Caco-2 (cell line): ENCODE measurements at regions not wholly inside any gene's neighbourhood (a gene's known extent, or its start where the extent isn't known, plus 50 kb on each side); places are given as distances from the start of the nearest gene placed in this dataset.

Experiments used
- BruUV-seq: library from RNA; stranded (reverse); fragments of 400-500 nt; replicated peaks from 2 replicates; lab custom pipeline; 2021; lab: Mats Ljungman, UMichigan
- CTCF ChIA-PET: fragments of 300-600 bp; sonication (Branson Sonifier 250); formaldehyde crosslinking; loops from one replicate; lab custom pipeline; 2022; ENCODE audit warnings: antibody characterized with exemption; lab: Charles Lee
- POLR2A ChIA-PET: fragments of 300-600 bp; sonication (Branson Sonifier 250); formaldehyde crosslinking; loops from one replicate; lab custom pipeline; 2022; ENCODE audit warnings: antibody characterized with exemption; lab: Charles Lee
- DNase-seq, 2 experiments: peaks; one replicate each; pipeline versions ENCODE4 v3.0.0 to v3.0.0-alpha.2; 2020 to 2022
- H3K27me3 ChIP-seq: replicated peaks from 2 replicates; pipeline ENCODE4 v1.6.0; 2011; ENCODE audit warnings: low read length; ENCODE audit not compliant: control insufficient read depth, insufficient read depth
- H3K36me3 ChIP-seq: 2 replicates; pipeline ENCODE4 v1.5.1; 2011; ENCODE audit warnings: low read length; ENCODE audit not compliant: control insufficient read depth, insufficient read depth
- H3K4me1 ChIP-seq: fragments of 250-450 bp; sonication (Bioruptor Pico); 2 replicates; pipeline ENCODE4 v1.5.1; 2020; ENCODE audit warnings: mild to moderate bottlenecking
- H3K4me3 ChIP-seq: 2 replicates; pipeline ENCODE4 v1.5.1; 2011; ENCODE audit warnings: low read depth, mild to moderate bottlenecking, control low read depth, low read length
- H3K9me3 ChIP-seq: fragments of 250-450 bp; sonication (Bioruptor Pico); 2 replicates; pipeline ENCODE4 v1.5.1; 2020; ENCODE audit warnings: mild to moderate bottlenecking, moderate library complexity
- H3K27ac Mint-ChIP-seq: one replicate; pipeline ENCODE4 v1.8.0; 2022; ENCODE audit warnings: mixed read lengths; ENCODE audit not compliant: unreplicated experiment
- H3K27me3 Mint-ChIP-seq: one replicate; pipeline ENCODE4 v1.8.0; 2022; ENCODE audit warnings: mixed read lengths; ENCODE audit not compliant: insufficient read depth, unreplicated experiment
- H3K36me3 Mint-ChIP-seq: one replicate; pipeline ENCODE4 v1.8.0; 2022; ENCODE audit warnings: mild to moderate bottlenecking, mixed read lengths; ENCODE audit not compliant: insufficient read depth, unreplicated experiment
- H3K4me1 Mint-ChIP-seq: one replicate; pipeline ENCODE4 v1.8.0; 2022; ENCODE audit warnings: low read depth, mixed read lengths; ENCODE audit not compliant: unreplicated experiment
- H3K4me3 Mint-ChIP-seq: one replicate; pipeline ENCODE4 v1.8.0; 2022; ENCODE audit warnings: mild to moderate bottlenecking, moderate library complexity, mixed read lengths; ENCODE audit not compliant: unreplicated experiment
- H3K9me3 Mint-ChIP-seq: one replicate; pipeline ENCODE4 v1.8.0; 2022; ENCODE audit warnings: mixed read lengths; ENCODE audit not compliant: unreplicated experiment
- intact Hi-C: fragments of 100-400 bp; cut with micrococcal nuclease; formaldehyde crosslinking; loops from one replicate; pipeline ENCODE4 v1.10.0; 2022; ENCODE audit not compliant: unreplicated experiment
- TF ChIP-seq, protein P1 (sequence below), 2 experiments: fragments of 200-600 bp in 1 of 2; IDR thresholded peaks; 1 replicate in 1 of 2; 2 replicates in 1 of 2; pipeline versions ENCODE4 v1.5.1 to v1.8.0; 2011 to 2022; ENCODE audit warnings: antibody characterized with exemption in 1 of 2, control low read depth in 1 of 2, inconsistent platforms in 1 of 2, low read depth in 1 of 2, low read length in 1 of 2, mild to moderate bottlenecking in 1 of 2, moderate library complexity in 1 of 2; ENCODE audit not compliant: insufficient read depth in 1 of 2, severe bottlenecking in 1 of 2, unreplicated experiment in 1 of 2

DNA sequence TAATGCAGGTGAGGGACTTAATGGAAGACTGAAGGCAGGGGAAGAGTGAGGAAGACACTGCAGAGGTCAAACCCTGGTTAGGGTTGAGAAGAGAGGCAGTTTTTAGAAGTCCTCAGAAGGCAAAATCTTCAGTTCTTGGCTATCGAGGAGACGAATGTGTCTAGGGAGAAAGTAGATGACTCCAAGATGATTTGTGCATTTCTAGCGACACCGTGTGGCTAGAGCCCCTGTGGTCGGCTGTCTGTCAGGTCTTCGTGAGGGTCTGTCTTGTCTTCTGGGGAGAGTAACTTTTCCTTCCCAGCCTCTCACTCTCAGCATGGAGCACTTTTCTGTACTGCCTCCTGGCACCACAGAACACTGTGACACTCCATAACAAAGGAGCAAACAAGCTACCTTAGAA is 458.1 kb downstream of the STIM2 start:
- DNase-seq: peak; percentile 56 to 62
- Mint-ChIP-seq H3K27me3 (peaks cover 11% of the 10 kb centered on the region), H3K4me1 (no peaks in the 10 kb centered on the region), H3K9me3 (no peaks in the 10 kb centered on the region), H3K4me3 (no peak overlapping the region), H3K36me3 (no peaks in the 10 kb centered on the region), H3K27ac (no peak overlapping the region)
- H3K9me3 ChIP-seq: no peaks in the 10 kb centered on the region
- no peaks in the 10 kb centered on the region for H3K4me1 ChIP-seq
- no peaks in the 10 kb centered on the region for H3K27me3 ChIP-seq
- H3K4me3 ChIP-seq: no peak overlapping the region
- no TSS peak for BruUV-seq
- POLR2A ChIA-PET: no interaction called here
- intact Hi-C loops: loop anchor here (1.0 kb wide), 3 partner anchors 142 to 270 kb away; no protein-coding TSS in a partner anchor
- TF ChIP-seq, protein P1, sequence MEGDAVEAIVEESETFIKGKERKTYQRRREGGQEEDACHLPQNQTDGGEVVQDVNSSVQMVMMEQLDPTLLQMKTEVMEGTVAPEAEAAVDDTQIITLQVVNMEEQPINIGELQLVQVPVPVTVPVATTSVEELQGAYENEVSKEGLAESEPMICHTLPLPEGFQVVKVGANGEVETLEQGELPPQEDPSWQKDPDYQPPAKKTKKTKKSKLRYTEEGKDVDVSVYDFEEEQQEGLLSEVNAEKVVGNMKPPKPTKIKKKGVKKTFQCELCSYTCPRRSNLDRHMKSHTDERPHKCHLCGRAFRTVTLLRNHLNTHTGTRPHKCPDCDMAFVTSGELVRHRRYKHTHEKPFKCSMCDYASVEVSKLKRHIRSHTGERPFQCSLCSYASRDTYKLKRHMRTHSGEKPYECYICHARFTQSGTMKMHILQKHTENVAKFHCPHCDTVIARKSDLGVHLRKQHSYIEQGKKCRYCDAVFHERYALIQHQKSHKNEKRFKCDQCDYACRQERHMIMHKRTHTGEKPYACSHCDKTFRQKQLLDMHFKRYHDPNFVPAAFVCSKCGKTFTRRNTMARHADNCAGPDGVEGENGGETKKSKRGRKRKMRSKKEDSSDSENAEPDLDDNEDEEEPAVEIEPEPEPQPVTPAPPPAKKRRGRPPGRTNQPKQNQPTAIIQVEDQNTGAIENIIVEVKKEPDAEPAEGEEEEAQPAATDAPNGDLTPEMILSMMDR (IDR thresholded peaks at IDR 0.05; ENCODE audit: insufficient read depth in 1 of 2, low read depth in 1 of 2, low read length in 1 of 2, severe bottlenecking in 1 of 2, unreplicated experiment in 1 of 2): peak; percentile 67 to 72
- CTCF ChIA-PET: interaction anchor here (0.6 to 1.3 kb wide), 5 partner anchors 51 to 275 kb away, joined by 3 to 7 read pairs (median 3); no protein-coding TSS in a partner anchor
- H3K36me3 ChIP-seq: no peaks in the 10 kb centered on the region

DNA sequence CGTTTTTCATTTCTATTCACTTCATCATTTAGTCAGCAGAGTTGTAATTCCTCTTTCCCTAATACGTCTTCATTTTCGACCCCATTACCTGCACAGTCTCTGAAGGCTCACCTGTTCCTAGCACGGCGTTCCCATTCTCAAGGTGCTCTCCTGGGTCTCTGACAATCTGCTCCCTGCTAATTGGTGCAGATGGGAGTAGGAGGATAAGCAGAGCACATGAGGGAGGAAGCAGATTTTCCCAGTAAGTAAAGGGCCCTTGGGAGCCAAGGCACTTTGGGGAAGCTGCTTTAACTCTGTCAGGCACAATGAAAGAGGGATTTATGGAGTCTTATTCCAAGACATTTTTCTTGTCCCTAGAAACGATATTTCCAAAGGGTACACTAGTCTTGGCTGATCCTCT is 466.4 kb downstream of the STIM2 start:
- no peaks in the 10 kb centered on the region for H3K4me1 ChIP-seq
- Mint-ChIP-seq H3K27ac (no peak overlapping the region), H3K4me3 (no peak overlapping the region), H3K36me3 (no peaks in the 10 kb centered on the region), H3K4me1 (no peaks in the 10 kb centered on the region), H3K9me3 (no peaks in the 10 kb centered on the region), H3K27me3 (peaks cover 15% of the 10 kb centered on the region)
- DNase-seq: no peak
- no peaks in the 10 kb centered on the region for H3K27me3 ChIP-seq
- TF ChIP-seq, protein P1 (IDR thresholded peaks at IDR 0.05; ENCODE audit: insufficient read depth in 1 of 2, low read depth in 1 of 2, low read length in 1 of 2, severe bottlenecking in 1 of 2, unreplicated experiment in 1 of 2): no peak
- CTCF ChIA-PET: no interaction called here
- H3K9me3 ChIP-seq: no peaks in the 10 kb centered on the region
- intact Hi-C loops: no loop called here
- BruUV-seq: no TSS peak
- POLR2A ChIA-PET: no interaction called here
- no peak overlapping the region for H3K4me3 ChIP-seq
- no peaks in the 10 kb centered on the region for H3K36me3 ChIP-seq

DNA sequence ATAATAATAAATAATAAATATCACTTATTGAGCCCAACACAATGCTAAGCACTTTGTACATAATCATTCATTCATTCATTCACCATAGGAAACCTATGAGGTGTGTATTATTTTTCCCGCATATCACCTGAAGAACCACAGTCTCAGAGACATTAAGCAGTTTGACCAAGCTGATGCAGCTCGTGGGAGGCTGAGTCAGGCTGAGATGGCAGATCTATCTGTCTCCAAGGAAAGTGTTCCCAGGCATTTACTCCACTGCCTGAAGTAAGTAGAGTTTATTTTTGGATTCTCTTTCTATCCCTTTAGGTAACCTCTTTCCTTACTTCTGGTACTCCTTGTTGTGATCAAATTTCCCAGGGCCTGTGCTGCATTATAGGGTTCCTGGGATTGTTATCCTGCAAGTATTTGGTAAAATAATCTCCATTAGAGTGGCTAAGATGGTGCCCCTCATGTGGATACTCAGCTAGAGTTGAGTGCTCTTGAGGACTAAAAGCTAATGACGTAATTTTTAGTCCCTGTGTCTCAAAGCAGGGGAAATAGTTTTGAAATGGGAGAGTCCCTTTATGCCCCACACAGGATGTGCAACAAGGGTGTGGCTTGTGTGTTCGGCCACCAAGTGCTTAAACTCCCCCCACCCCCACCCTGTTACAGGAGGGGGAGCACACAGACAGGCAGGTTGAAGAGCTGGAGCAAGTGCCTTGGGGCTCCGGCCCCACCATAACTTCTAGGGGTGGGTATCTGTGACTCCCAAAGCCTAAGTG is 467.0 kb downstream of the STIM2 start:
- H3K9me3 ChIP-seq: no peaks in the 10 kb centered on the region
- no peak overlapping the region for H3K4me3 ChIP-seq
- no peaks in the 10 kb centered on the region for H3K36me3 ChIP-seq
- ChIA-PET CTCF (no interaction called here), POLR2A (no interaction called here)
- intact Hi-C loops: no loop called here
- BruUV-seq: no TSS peak
- H3K36me3 Mint-ChIP-seq: no peaks in the 10 kb centered on the region
- no peaks in the 10 kb centered on the region for H3K4me1 Mint-ChIP-seq
- H3K27ac Mint-ChIP-seq: no peak overlapping the region
- peaks cover 12% of the 10 kb centered on the region for H3K27me3 Mint-ChIP-seq
- H3K9me3 Mint-ChIP-seq: no peaks in the 10 kb centered on the region
- DNase-seq: no peak
- H3K4me1 ChIP-seq: no peaks in the 10 kb centered on the region
- no peaks in the 10 kb centered on the region for H3K27me3 ChIP-seq
- no peak overlapping the region for H3K4me3 Mint-ChIP-seq
- TF ChIP-seq, protein P1 (IDR thresholded peaks at IDR 0.05; ENCODE audit: insufficient read depth in 1 of 2, low read depth in 1 of 2, low read length in 1 of 2, severe bottlenecking in 1 of 2, unreplicated experiment in 1 of 2): no peak
